Naive B cell (primary cell): ENCODE measurements at regions not wholly inside any gene's neighbourhood (a gene's known extent, or its start where the extent isn't known, plus 50 kb on each side); places are given as distances from the start of the nearest gene placed in this dataset.

Source experiments
- ATAC-seq, 2 donors: fragments of 150-1000 bp; cut with Tn5 transposase; 2 replicates each; pipeline ENCODE4 v1.10.0; 2021; ENCODE audit warnings: low read depth in 2 of 2, mild to moderate bottlenecking in 2 of 2, moderate library complexity in 2 of 2
- DNase-seq: peaks from one replicate; pipeline ENCODE4 v3.0.0; 2022
- H3K27ac Mint-ChIP-seq, 6 donors: one replicate each; pipeline ENCODE4 v1.8.0; 2020 to 2022; ENCODE audit warnings: mild to moderate bottlenecking in 6 of 6, mixed read lengths in 6 of 6, moderate library complexity in 5 of 6, inconsistent platforms in 2 of 6
- H3K27me3 Mint-ChIP-seq, 3 donors: one replicate each; pipeline ENCODE4 v1.8.0; 2021 to 2022; ENCODE audit warnings: mixed read lengths in 3 of 3, mild to moderate bottlenecking in 1 of 3
- H3K36me3 Mint-ChIP-seq, 2 donors: one replicate each; pipeline ENCODE4 v1.8.0; 2020 to 2022; ENCODE audit warnings: mixed read lengths in 2 of 2, inconsistent platforms in 1 of 2, mild to moderate bottlenecking in 1 of 2
- H3K4me1 Mint-ChIP-seq, 3 donors: one replicate each; pipeline ENCODE4 v1.8.0; 2020 to 2022; ENCODE audit warnings: mixed read lengths in 3 of 3, inconsistent platforms in 1 of 3, mild to moderate bottlenecking in 1 of 3, moderate library complexity in 1 of 3
- H3K4me3 Mint-ChIP-seq, 8 donors: one replicate each; pipeline ENCODE4 v1.8.0; 2020 to 2022; ENCODE audit warnings: mild to moderate bottlenecking in 8 of 8, mixed read lengths in 8 of 8, moderate library complexity in 8 of 8, inconsistent platforms in 2 of 8
- H3K9me3 Mint-ChIP-seq, 7 donors: one replicate each; pipeline ENCODE4 v1.8.0; 2020 to 2022; ENCODE audit warnings: mixed read lengths in 7 of 7, mild to moderate bottlenecking in 5 of 7, inconsistent platforms in 2 of 7, moderate library complexity in 1 of 7

GRCh38 chr1:101742509-101742908 lies 254.2 kb downstream of the OLFM3 start:
- DNase-seq (no peak), ATAC-seq (no peak)
- H3K27ac Mint-ChIP-seq, result no peak overlapping the region
- no peaks in the 10 kb centered on the region for H3K36me3 Mint-ChIP-seq
- H3K4me3 Mint-ChIP-seq, result no peak overlapping the region
- no peaks in the 10 kb centered on the region for H3K4me1 Mint-ChIP-seq
- H3K9me3 Mint-ChIP-seq, result peaks cover 0 to 16% (median 0%) of the 10 kb centered on the region in 7 donors
- peaks cover 0 to 5% (median 4%) of the 10 kb centered on the region in 3 donors for H3K27me3 Mint-ChIP-seq

- H3K27me3 Mint-ChIP-seq, result peaks cover 0 to 5% (median 4%) of the 10 kb centered on the region in 3 donors
- no peak for ATAC-seq
- H3K4me3 Mint-ChIP-seq, result no peak overlapping the region
- H3K36me3 Mint-ChIP-seq, result no peaks in the 10 kb centered on the region
- peaks cover 0 to 16% (median 0%) of the 10 kb centered on the region in 7 donors for H3K9me3 Mint-ChIP-seq
- no peaks in the 10 kb centered on the region for H3K4me1 Mint-ChIP-seq
- no peak for DNase-seq
- no peak overlapping the region for H3K27ac Mint-ChIP-seq
Observed at GRCh38 chr1:101745551-101746270, 251.0 kb downstream of the OLFM3 start.

DNA sequence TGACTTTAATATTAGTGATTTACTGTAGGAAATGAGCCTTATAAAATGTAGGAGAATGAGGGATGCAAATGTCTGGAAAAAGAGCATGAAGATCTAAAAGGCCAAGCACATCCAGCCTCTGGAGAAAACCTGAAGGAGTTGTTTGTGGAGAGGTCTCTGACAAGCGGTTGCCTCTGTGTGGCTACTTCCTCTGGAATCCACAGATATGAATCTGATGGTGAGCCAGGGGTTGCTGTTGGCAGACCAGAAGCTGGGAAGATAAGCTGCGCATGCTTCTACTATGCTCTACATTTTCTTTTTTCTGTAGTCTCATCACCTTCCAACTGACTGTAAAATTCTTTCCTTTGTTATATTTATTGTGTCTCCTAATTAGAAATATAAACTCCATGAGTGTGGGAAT lies 248.6 kb downstream of the OLFM3 start:
- ATAC-seq, result no peak
- H3K27ac Mint-ChIP-seq, result no peak overlapping the region
- no peaks in the 10 kb centered on the region for H3K36me3 Mint-ChIP-seq
- H3K9me3 Mint-ChIP-seq, result peaks cover 0 to 16% (median 0%) of the 10 kb centered on the region in 7 donors
- no peak for DNase-seq
- H3K4me1 Mint-ChIP-seq, result no peaks in the 10 kb centered on the region
- H3K27me3 Mint-ChIP-seq, result peaks cover 0 to 5% (median 4%) of the 10 kb centered on the region in 3 donors
- H3K4me3 Mint-ChIP-seq, result no peak overlapping the region
